ENCODE measurements at regions not wholly inside any gene's neighbourhood (a gene's known extent, or its start where the extent isn't known, plus 50 kb on each side); places are given as distances from the start of the nearest gene placed in this dataset.

- no peak for TF ChIP-seq SIN3A (IDR thresholded peaks at IDR 0.05; ENCODE audit: borderline replicate concordance, insufficient read depth, low read length)
- TF ChIP-seq POLR2AphosphoS5 (IDR thresholded peaks at IDR 0.05; ENCODE audit: low read depth, low read length) = no peak
- TF ChIP-seq REST (IDR thresholded peaks at IDR 0.05; ENCODE audit: insufficient read depth in 1 of 2, low read depth in 2 of 2, low read length in 2 of 2) = no peak
- TF ChIP-seq TAF1 (IDR thresholded peaks at IDR 0.05; ENCODE audit: borderline replicate concordance, insufficient read depth, low read length) = no peak
- no peak for TF ChIP-seq FOXP2 (optimal IDR thresholded peaks at IDR 0.05; ENCODE audit: borderline replicate concordance, extremely low read depth, extremely low read length, insufficient read depth)
Observed at GRCh38 chr2:111705711-111706336, 178.2 kb downstream of the ANAPC1 start.

All from PFSK-1 (cell line).